Tibial nerve (tissue), 4 donors: ENCODE measurements at regions not wholly inside any gene's neighbourhood (a gene's known extent, or its start where the extent isn't known, plus 50 kb on each side); places are given as distances from the start of the nearest gene placed in this dataset.

Source experiments
- CTCF ChIP-seq, 5 experiments: fragments of 200-600 bp in 3 of 5; fragments of 450-650 bp in 2 of 5; sonication (generic) in 3 of 5; IDR thresholded peaks; one replicate each; pipeline ENCODE4 v1.5.1; 2016 to 2019; ENCODE audit warnings: antibody characterized with exemption in 5 of 5, mild to moderate bottlenecking in 3 of 5, moderate library complexity in 2 of 5
- EP300 ChIP-seq, 2 donors: sonication (generic); formaldehyde crosslinking; IDR thresholded peaks; one replicate each; pipeline ENCODE4 v1.6.1; 2017; ENCODE audit warnings: antibody characterized with exemption in 2 of 2, mild to moderate bottlenecking in 1 of 2
- POLR2A ChIP-seq, 2 donors: fragments of 450-650 bp; IDR thresholded peaks; one replicate each; pipeline ENCODE4 v1.6.1; 2017; ENCODE audit warnings: antibody characterized with exemption in 2 of 2, mild to moderate bottlenecking in 2 of 2, moderate library complexity in 2 of 2

- TF ChIP-seq CTCF (IDR thresholded peaks at IDR 0.05) (no peak), EP300 (IDR thresholded peaks at IDR 0.05) (no peak), POLR2A (IDR thresholded peaks at IDR 0.05) (no peak)
These were observed 586.7 kb downstream of the NTRK3 start for GRCh38 chr15:87669846-87670245.
